ENCODE measurements at regions not wholly inside any gene's neighbourhood (a gene's known extent, or its start where the extent isn't known, plus 50 kb on each side); places are given as distances from the start of the nearest gene placed in this dataset.
"Not testable (repeated sequence)": the region's sequence is repeated elsewhere in the genome, so short reads cannot be mapped to it uniquely, and the experiment has no call there.

GRCh38 chrX:150211988-150212387 is 151.1 kb upstream of the MAMLD1 start:
- Histone ChIP-seq H3K36me3 (no peaks in the 10 kb centered on the region), H3K4me3 (no peak overlapping the region), H3K27me3 (no peaks in the 10 kb centered on the region), H3K9me3 (no peaks in the 10 kb centered on the region), H3K4me1 (no peaks in the 10 kb centered on the region), H3K27ac (no peak overlapping the region)
- DNase-seq (ENCODE audit: extremely low spot score in 2 of 2) = no peak
- TF ChIP-seq POLR2A (IDR thresholded peaks at IDR 0.05) = no peak
- intact Hi-C loops (cut with DNase I) = no loop called here

DNA sequence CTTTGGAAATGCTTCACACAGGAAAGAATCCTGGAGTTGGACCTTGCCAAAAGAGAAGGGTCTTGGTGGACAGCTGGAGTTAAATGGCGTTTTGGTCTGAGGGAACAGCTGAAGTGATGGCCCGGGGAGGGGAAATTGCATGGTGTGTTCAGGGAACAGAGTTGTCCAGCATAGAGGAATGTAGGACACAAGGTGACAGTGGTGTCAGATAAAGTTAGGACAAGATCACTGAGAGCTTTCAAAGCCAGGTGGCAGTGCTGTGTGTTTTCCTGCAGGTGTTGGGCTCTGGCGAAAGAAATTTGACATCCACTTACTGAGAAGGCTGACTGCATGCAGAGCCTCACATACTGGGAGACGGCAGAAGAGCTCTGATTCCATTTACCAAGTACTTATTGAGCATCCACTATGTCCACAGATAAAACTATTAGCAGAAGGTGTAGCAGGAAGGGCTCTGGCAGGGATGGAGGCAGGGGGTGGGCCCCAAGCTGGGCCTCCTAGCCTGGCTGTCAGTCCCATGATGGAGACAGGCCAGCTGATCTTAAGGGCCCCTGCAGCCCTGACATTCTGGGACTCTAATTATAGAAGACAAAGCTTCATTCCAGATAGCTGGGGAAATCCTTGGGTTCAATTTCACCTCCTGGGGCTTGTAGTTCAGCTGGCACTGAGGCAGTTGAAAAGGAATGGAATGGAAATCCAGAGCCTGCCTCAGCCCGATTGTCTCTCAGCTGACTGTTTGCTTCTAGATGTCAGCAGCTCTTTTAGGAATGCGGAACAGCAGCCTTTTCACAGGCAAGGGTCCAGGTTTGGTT is 150.2 kb upstream of the MAMLD1 start:
- Histone ChIP-seq H3K27me3 (no peaks in the 10 kb centered on the region), H3K9me3 (no peaks in the 10 kb centered on the region), H3K4me1 (no peaks in the 10 kb centered on the region), H3K27ac (no peak overlapping the region), H3K36me3 (no peaks in the 10 kb centered on the region), H3K4me3 (no peak overlapping the region)
- TF ChIP-seq POLR2A (IDR thresholded peaks at IDR 0.05) (no peak), CTCF (IDR thresholded peaks at IDR 0.05) (no peak), POLR2AphosphoS5 (IDR thresholded peaks at IDR 0.05; ENCODE audit: insufficient read depth in 1 of 2, low read depth in 1 of 2) (no peak)
- intact Hi-C loops (cut with DNase I) = no loop called here
- DNase-seq (ENCODE audit: extremely low spot score in 2 of 2) = no peak

DNA sequence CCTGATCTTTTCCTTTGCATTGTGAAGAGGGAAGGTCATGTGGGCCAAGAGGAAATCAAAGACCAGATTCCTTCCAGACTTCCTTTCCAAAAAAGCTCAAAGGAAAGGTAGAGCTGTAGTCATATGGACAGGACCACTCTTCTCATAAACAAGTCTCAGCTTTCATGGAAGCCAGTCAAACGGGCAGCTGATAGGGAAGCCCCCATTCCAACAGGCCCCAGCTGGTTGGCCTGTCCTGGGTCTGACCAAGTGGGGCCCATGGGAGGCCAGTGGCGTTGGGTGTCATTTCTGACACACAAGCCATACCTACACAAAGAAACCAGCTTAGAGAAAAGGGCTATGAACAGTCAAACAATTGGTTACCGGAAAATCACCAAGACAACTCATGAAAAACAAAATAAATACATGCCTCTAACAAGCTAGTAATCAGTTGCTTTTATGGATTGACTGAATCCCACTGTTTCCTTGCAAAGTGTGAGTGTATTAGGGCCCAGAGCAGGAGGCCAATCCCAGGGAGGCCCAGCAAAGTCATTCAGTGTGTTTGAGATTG is 149.6 kb upstream of the MAMLD1 start:
- Histone ChIP-seq H3K27me3 (no peaks in the 10 kb centered on the region), H3K36me3 (no peaks in the 10 kb centered on the region), H3K27ac (no peak overlapping the region), H3K4me3 (no peak overlapping the region), H3K9me3 (no peaks in the 10 kb centered on the region), H3K4me1 (no peaks in the 10 kb centered on the region)
- TF ChIP-seq POLR2AphosphoS5 (IDR thresholded peaks at IDR 0.05; ENCODE audit: insufficient read depth in 1 of 2, low read depth in 1 of 2) (no peak), CTCF (IDR thresholded peaks at IDR 0.05) (no peak), POLR2A (IDR thresholded peaks at IDR 0.05) (no peak)
- intact Hi-C loops (cut with DNase I) = no loop called here
- DNase-seq (ENCODE audit: extremely low spot score in 2 of 2) = no peak

DNA sequence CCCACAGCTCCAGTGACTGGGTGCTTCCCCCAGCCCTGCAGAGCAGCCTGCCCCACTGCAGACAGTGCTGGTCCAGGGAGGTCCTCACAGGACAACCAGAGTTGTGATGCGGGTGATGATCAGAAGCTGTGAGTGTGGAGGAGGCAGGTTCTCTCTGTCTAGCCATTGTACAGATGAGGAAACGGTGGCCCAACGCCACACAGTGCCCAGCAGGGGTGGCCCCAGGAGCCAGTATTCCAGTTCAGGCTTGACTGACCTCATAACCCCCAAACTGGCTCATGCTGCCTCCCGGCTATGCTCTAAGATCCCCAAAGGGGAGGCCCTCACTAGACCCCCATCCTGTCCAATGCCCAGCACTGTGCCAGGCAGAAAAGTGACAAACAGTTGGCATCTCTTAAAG is 147.1 kb upstream of the MAMLD1 start:
- H3K4me3 ChIP-seq; H3K27ac ChIP-seq; DNase-seq (ENCODE audit: extremely low spot score in 2 of 2); H3K4me1 ChIP-seq; H3K9me3 ChIP-seq; H3K36me3 ChIP-seq; H3K27me3 ChIP-seq; intact Hi-C loops (cut with DNase I): not testable (repeated sequence)

GRCh38 chrX:150216716-150217115 is 146.4 kb upstream of the MAMLD1 start:
- Histone ChIP-seq H3K27ac (no peak overlapping the region), H3K4me3 (no peak overlapping the region), H3K36me3 (no peaks in the 10 kb centered on the region), H3K4me1 (no peaks in the 10 kb centered on the region), H3K9me3 (no peaks in the 10 kb centered on the region), H3K27me3 (no peaks in the 10 kb centered on the region)
- intact Hi-C loops (cut with DNase I) = no loop called here
- DNase-seq (ENCODE audit: extremely low spot score in 2 of 2) = no peak
- TF ChIP-seq POLR2AphosphoS5 (IDR thresholded peaks at IDR 0.05; ENCODE audit: insufficient read depth in 1 of 2, low read depth in 1 of 2) (no peak), POLR2A (IDR thresholded peaks at IDR 0.05) (no peak), CTCF (IDR thresholded peaks at IDR 0.05) (no peak)

DNA sequence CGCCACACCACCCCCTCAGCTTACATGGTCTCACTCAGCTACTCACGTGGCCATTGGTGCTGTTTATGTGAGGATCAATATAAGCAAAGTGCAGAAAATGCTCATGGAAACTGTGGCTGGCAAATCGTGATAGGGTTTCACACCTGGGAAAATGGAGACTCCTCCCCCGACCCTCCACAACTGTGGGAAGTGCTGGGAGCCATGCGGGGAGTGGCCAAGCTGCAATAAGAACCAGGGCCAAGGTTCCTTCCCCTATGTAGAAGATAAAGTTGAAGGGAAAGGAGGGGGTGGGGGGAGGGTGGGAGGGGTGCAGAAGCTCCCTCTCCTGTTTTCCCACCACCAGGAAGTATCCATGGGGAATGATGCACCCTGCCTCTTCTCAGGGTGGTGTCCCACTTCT is 145.5 kb upstream of the MAMLD1 start:
- DNase-seq (ENCODE audit: extremely low spot score in 2 of 2) = no peak
- no peaks in the 10 kb centered on the region for H3K4me1 ChIP-seq
- H3K27me3 ChIP-seq = no peaks in the 10 kb centered on the region
- H3K4me3 ChIP-seq = no peak overlapping the region
- H3K27ac ChIP-seq = no peak overlapping the region
- TF ChIP-seq POLR2AphosphoS5 (IDR thresholded peaks at IDR 0.05; ENCODE audit: insufficient read depth in 1 of 2, low read depth in 1 of 2) (no peak), POLR2A (IDR thresholded peaks at IDR 0.05) (no peak), CTCF (IDR thresholded peaks at IDR 0.05) (no peak)
- no peaks in the 10 kb centered on the region for H3K36me3 ChIP-seq
- no peaks in the 10 kb centered on the region for H3K9me3 ChIP-seq
- intact Hi-C loops (cut with DNase I) = no loop called here
